ENCODE measurements at regions not wholly inside any gene's neighbourhood (a gene's known extent, or its start where the extent isn't known, plus 50 kb on each side); places are given as distances from the start of the nearest gene placed in this dataset.

DNA sequence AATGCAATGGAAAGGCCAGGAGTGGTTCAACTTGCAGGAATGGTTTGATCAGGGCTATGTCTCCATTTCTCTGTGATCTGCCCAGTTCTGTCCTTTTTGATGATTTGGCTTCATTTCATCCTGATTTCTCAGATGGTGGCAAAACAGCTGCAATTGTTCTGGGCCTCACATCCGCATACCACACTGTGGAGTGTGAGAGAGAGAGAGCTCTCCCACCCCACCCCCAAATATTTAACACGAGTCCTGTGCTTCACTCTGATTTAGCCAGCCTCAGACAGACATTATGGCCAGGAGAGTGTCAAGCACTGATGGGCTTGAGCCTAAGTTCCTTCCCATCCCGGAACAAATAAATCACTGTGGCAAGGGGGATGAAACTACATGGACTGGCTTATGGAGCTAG, 284.6 kb downstream of the CDC5L start:
- H3K9me3 ChIP-seq (ENCODE audit: insufficient read depth, low read length, severe bottlenecking), result no peaks in the 10 kb centered on the region
- no peaks in the 10 kb centered on the region for H3K79me2 ChIP-seq (ENCODE audit: insufficient read depth, low read length)
- H4K20me1 ChIP-seq (ENCODE audit: insufficient read depth, low read length), result no peaks in the 10 kb centered on the region
- no peaks in the 10 kb centered on the region for H3K27me3 ChIP-seq (ENCODE audit: insufficient read depth, low read length, poor library complexity)
- TF ChIP-seq CTCF (IDR thresholded peaks at IDR 0.05; ENCODE audit: borderline replicate concordance, extremely low read depth, low read length, poor library complexity, severe bottlenecking) (no peak), EZH2 (IDR thresholded peaks at IDR 0.05; ENCODE audit: borderline replicate concordance, low read depth, low read length, severe bottlenecking) (no peak)
- H2AFZ ChIP-seq (ENCODE audit: low read depth, low read length), result no peak overlapping the region
- H3K4me1 ChIP-seq (ENCODE audit: insufficient read depth, low read length), result no peaks in the 10 kb centered on the region
- no peak for DNase-seq
- H3K27ac ChIP-seq (ENCODE audit: low read length), result no peak overlapping the region
- no peak for ATAC-seq (ENCODE audit: insufficient read depth, low read depth)
- H3K36me3 ChIP-seq (ENCODE audit: insufficient read depth, low read length), result no peaks in the 10 kb centered on the region
- H3K4me2 ChIP-seq (ENCODE audit: insufficient read depth, low read length), result no peak overlapping the region
- H3K4me3 ChIP-seq (ENCODE audit: low read depth in 1 of 2, low read length in 2 of 2), result no peak overlapping the region
- H3K9ac ChIP-seq (ENCODE audit: low read depth, low read length), result no peak overlapping the region

- Histone ChIP-seq H3K27me3 (ENCODE audit: insufficient read depth, low read length, poor library complexity) (no peaks in the 10 kb centered on the region), H4K20me1 (ENCODE audit: insufficient read depth, low read length) (no peaks in the 10 kb centered on the region), H3K9ac (ENCODE audit: low read depth, low read length) (no peak overlapping the region), H3K4me2 (ENCODE audit: insufficient read depth, low read length) (no peak overlapping the region), H3K9me3 (ENCODE audit: insufficient read depth, low read length, severe bottlenecking) (no peaks in the 10 kb centered on the region), H3K4me1 (ENCODE audit: insufficient read depth, low read length) (no peaks in the 10 kb centered on the region), H3K79me2 (ENCODE audit: insufficient read depth, low read length) (no peaks in the 10 kb centered on the region), H3K27ac (ENCODE audit: low read length) (no peak overlapping the region), H2AFZ (ENCODE audit: low read depth, low read length) (no peak overlapping the region), H3K4me3 (ENCODE audit: low read depth in 1 of 2, low read length in 2 of 2) (no peak overlapping the region), H3K36me3 (ENCODE audit: insufficient read depth, low read length) (no peaks in the 10 kb centered on the region)
- DNase-seq, result no peak
- no peak for TF ChIP-seq CTCF (IDR thresholded peaks at IDR 0.05; ENCODE audit: borderline replicate concordance, extremely low read depth, low read length, poor library complexity, severe bottlenecking)
- TF ChIP-seq EZH2 (IDR thresholded peaks at IDR 0.05; ENCODE audit: borderline replicate concordance, low read depth, low read length, severe bottlenecking), result no peak
- no peak for ATAC-seq (ENCODE audit: insufficient read depth, low read depth)
Observed at GRCh38 chr6:44672841-44673240, 285.3 kb downstream of the CDC5L start.

DNA sequence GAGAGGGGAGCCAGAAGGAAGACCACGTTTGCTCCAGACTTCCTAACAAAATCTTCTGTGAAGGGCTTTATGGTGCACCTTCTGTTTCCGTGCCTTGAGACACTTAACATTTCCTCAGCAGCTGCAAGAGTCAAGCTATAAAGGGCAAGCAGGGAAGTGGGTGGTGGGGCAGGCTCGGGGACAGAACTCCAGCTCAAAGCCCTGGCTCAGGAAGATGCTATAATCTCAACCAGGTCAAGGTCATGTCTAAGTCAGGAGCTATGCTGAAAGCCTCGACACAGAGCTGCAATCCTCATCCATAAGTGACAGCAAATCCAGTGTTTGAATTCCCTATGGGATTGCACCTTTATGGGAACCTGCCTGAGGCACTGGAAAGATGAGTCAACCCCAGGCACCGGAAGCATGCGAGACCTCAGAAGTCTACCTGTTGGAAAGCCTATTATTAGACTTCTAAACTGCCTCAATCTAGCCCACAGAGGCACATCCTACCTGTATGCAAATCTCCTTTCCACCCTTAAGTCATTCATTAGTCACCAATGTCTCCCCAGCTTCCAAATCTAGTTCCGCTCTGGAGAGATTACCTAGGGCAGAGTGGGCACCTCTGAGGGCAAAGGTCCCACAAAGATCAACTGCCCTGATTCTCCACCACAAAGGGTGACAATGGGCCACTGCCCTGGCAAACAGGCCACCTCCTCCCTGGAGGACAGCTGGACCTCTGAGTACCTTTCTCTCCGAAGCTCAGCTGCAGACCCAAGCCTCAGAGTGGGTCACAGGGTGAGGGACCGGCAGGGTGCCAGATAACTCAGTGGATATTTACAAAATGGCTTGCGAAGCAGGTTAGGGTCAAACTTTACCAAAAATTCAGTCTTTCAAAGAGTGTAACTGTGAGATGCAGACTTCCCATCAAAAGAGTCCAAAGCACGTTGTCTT, 287.0 kb downstream of the CDC5L start:
- Histone ChIP-seq H3K79me2 (ENCODE audit: insufficient read depth, low read length) (no peaks in the 10 kb centered on the region), H3K4me3 (ENCODE audit: low read depth in 1 of 2, low read length in 2 of 2) (no peak overlapping the region), H4K20me1 (ENCODE audit: insufficient read depth, low read length) (no peaks in the 10 kb centered on the region), H2AFZ (ENCODE audit: low read depth, low read length) (no peak overlapping the region), H3K27ac (ENCODE audit: low read length) (no peak overlapping the region), H3K4me1 (ENCODE audit: insufficient read depth, low read length) (no peaks in the 10 kb centered on the region), H3K9me3 (ENCODE audit: insufficient read depth, low read length, severe bottlenecking) (no peaks in the 10 kb centered on the region), H3K9ac (ENCODE audit: low read depth, low read length) (no peak overlapping the region), H3K36me3 (ENCODE audit: insufficient read depth, low read length) (no peaks in the 10 kb centered on the region), H3K4me2 (ENCODE audit: insufficient read depth, low read length) (no peak overlapping the region), H3K27me3 (ENCODE audit: insufficient read depth, low read length, poor library complexity) (no peaks in the 10 kb centered on the region)
- ATAC-seq (ENCODE audit: insufficient read depth, low read depth) (no peak), DNase-seq (no peak)
- TF ChIP-seq EZH2 (IDR thresholded peaks at IDR 0.05; ENCODE audit: borderline replicate concordance, low read depth, low read length, severe bottlenecking), result no peak
- no peak for TF ChIP-seq CTCF (IDR thresholded peaks at IDR 0.05; ENCODE audit: borderline replicate concordance, extremely low read depth, low read length, poor library complexity, severe bottlenecking)
